Neural progenitor cell (in vitro differentiated cells): ENCODE measurements at regions not wholly inside any gene's neighbourhood (a gene's known extent, or its start where the extent isn't known, plus 50 kb on each side); places are given as distances from the start of the nearest gene placed in this dataset.

Source experiments
- EZH2phosphoT487 ChIP-seq: fragments of 200-600 bp; sonication (generic); IDR thresholded peaks from 2 replicates; pipeline ENCODE4 v1.6.1; 2017; ENCODE audit warnings: antibody characterized with exemption
- TF ChIP-seq, protein P1 (sequence below): fragments of 200-600 bp; sonication (generic); IDR thresholded peaks from 2 replicates; pipeline ENCODE4 v1.5.1; 2017; ENCODE audit warnings: antibody characterized with exemption, mild to moderate bottlenecking

DNA sequence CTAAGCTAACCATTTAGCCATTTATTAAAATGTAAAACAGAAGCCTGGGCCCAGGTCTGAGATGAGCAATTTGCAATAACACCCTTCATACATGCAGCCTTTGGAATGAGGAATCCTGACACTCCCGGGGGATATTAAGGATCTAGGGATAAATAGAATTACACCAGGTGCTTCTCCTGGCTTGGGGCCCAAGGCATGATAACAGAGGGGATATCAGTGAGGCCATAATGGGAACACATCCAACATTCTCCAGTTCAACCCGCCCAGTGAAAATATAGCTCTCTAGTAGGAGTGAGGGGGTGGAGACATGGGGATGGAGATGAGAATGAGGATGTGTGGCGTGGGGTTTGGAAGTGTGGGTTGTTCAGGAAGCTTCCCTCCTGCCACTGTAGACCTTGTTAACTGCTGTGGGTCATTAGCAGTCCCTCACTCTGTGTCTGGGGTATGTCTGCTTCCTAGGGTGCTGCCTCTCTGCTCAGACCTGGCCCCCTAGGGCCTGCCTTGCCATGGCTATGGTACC is 57.9 kb upstream of the KANK4 start:
- TF ChIP-seq, protein P1, sequence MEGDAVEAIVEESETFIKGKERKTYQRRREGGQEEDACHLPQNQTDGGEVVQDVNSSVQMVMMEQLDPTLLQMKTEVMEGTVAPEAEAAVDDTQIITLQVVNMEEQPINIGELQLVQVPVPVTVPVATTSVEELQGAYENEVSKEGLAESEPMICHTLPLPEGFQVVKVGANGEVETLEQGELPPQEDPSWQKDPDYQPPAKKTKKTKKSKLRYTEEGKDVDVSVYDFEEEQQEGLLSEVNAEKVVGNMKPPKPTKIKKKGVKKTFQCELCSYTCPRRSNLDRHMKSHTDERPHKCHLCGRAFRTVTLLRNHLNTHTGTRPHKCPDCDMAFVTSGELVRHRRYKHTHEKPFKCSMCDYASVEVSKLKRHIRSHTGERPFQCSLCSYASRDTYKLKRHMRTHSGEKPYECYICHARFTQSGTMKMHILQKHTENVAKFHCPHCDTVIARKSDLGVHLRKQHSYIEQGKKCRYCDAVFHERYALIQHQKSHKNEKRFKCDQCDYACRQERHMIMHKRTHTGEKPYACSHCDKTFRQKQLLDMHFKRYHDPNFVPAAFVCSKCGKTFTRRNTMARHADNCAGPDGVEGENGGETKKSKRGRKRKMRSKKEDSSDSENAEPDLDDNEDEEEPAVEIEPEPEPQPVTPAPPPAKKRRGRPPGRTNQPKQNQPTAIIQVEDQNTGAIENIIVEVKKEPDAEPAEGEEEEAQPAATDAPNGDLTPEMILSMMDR, result no peak
- TF ChIP-seq EZH2phosphoT487, result no peak
